ENCODE measurements at regions not wholly inside any gene's neighbourhood (a gene's known extent, or its start where the extent isn't known, plus 50 kb on each side); places are given as distances from the start of the nearest gene placed in this dataset.

- Histone ChIP-seq H3K27me3 (ENCODE audit: insufficient read depth, low read length) (no peaks in the 10 kb centered on the region), H3K79me2 (ENCODE audit: insufficient read depth, low read length) (no peaks in the 10 kb centered on the region), H3K4me3 (ENCODE audit: insufficient read depth, low read length) (no peak overlapping the region), H2AFZ (ENCODE audit: low read length) (no peak overlapping the region), H4K20me1 (ENCODE audit: insufficient read depth, low read length) (no peaks in the 10 kb centered on the region), H3K4me1 (ENCODE audit: insufficient read depth, low read length) (no peaks in the 10 kb centered on the region), H3K27ac (ENCODE audit: low read depth, low read length) (no peak overlapping the region), H3K36me3 (ENCODE audit: insufficient read depth, low read length) (no peaks in the 10 kb centered on the region), H3K4me2 (ENCODE audit: insufficient read depth, low read length) (no peak overlapping the region), H3K9me3 (ENCODE audit: low read depth, low read length) (no peaks in the 10 kb centered on the region)
- TF ChIP-seq, protein P1, sequence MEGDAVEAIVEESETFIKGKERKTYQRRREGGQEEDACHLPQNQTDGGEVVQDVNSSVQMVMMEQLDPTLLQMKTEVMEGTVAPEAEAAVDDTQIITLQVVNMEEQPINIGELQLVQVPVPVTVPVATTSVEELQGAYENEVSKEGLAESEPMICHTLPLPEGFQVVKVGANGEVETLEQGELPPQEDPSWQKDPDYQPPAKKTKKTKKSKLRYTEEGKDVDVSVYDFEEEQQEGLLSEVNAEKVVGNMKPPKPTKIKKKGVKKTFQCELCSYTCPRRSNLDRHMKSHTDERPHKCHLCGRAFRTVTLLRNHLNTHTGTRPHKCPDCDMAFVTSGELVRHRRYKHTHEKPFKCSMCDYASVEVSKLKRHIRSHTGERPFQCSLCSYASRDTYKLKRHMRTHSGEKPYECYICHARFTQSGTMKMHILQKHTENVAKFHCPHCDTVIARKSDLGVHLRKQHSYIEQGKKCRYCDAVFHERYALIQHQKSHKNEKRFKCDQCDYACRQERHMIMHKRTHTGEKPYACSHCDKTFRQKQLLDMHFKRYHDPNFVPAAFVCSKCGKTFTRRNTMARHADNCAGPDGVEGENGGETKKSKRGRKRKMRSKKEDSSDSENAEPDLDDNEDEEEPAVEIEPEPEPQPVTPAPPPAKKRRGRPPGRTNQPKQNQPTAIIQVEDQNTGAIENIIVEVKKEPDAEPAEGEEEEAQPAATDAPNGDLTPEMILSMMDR (IDR thresholded peaks at IDR 0.05; ENCODE audit: extremely low read depth, low read depth, low read length): no peak
- DNase-seq (ENCODE audit: insufficient read length, low spot score, missing footprints): no peak
These were observed 259.7 kb downstream of the RHOU start for GRCh38 chr1:228994676-228995594.

GRCh38 chr1:228996281-228996680, 261.0 kb downstream of the RHOU start:
- DNase-seq (ENCODE audit: insufficient read length, low spot score, missing footprints): no peak
- Histone ChIP-seq H2AFZ (ENCODE audit: low read length) (no peak overlapping the region), H3K27me3 (ENCODE audit: insufficient read depth, low read length) (no peaks in the 10 kb centered on the region), H3K4me3 (ENCODE audit: insufficient read depth, low read length) (no peak overlapping the region), H3K4me2 (ENCODE audit: insufficient read depth, low read length) (no peak overlapping the region), H4K20me1 (ENCODE audit: insufficient read depth, low read length) (no peaks in the 10 kb centered on the region), H3K79me2 (ENCODE audit: insufficient read depth, low read length) (no peaks in the 10 kb centered on the region), H3K27ac (ENCODE audit: low read depth, low read length) (no peak overlapping the region), H3K36me3 (ENCODE audit: insufficient read depth, low read length) (no peaks in the 10 kb centered on the region), H3K4me1 (ENCODE audit: insufficient read depth, low read length) (no peaks in the 10 kb centered on the region), H3K9me3 (ENCODE audit: low read depth, low read length) (no peaks in the 10 kb centered on the region)
- TF ChIP-seq, protein P1 (IDR thresholded peaks at IDR 0.05; ENCODE audit: extremely low read depth, low read depth, low read length): no peak

DNA sequence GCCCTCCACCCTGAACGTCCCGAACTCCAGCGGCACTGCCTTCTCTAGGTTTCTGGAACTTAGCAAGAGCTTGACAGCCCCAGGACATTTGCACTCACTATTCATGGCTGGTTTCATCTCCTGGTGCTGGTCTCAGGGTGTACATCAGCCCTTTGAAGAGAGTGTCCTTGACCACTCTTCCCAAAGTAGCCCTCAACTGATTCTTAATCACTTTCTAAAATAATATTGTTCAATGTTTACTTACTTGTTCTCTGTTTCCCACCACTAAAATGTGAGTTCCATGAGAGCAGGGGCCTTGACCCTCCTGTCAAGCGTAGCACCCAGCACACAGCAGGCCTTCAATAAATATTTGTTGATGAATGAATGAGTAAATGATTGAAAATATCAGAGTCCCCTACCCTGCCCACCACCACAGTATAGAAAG, 262.5 kb downstream of the RHOU start:
- H3K4me2 ChIP-seq (ENCODE audit: insufficient read depth, low read length): no peak overlapping the region
- H3K36me3 ChIP-seq (ENCODE audit: insufficient read depth, low read length): no peaks in the 10 kb centered on the region
- H3K4me1 ChIP-seq (ENCODE audit: insufficient read depth, low read length): no peaks in the 10 kb centered on the region
- no peaks in the 10 kb centered on the region for H4K20me1 ChIP-seq (ENCODE audit: insufficient read depth, low read length)
- no peak overlapping the region for H3K27ac ChIP-seq (ENCODE audit: low read depth, low read length)
- no peaks in the 10 kb centered on the region for H3K79me2 ChIP-seq (ENCODE audit: insufficient read depth, low read length)
- H2AFZ ChIP-seq (ENCODE audit: low read length): no peak overlapping the region
- H3K4me3 ChIP-seq (ENCODE audit: insufficient read depth, low read length): no peak overlapping the region
- H3K9me3 ChIP-seq (ENCODE audit: low read depth, low read length): no peaks in the 10 kb centered on the region
- DNase-seq (ENCODE audit: insufficient read length, low spot score, missing footprints): no peak
- no peaks in the 10 kb centered on the region for H3K27me3 ChIP-seq (ENCODE audit: insufficient read depth, low read length)
- TF ChIP-seq, protein P1 (IDR thresholded peaks at IDR 0.05; ENCODE audit: extremely low read depth, low read depth, low read length): no peak

DNA sequence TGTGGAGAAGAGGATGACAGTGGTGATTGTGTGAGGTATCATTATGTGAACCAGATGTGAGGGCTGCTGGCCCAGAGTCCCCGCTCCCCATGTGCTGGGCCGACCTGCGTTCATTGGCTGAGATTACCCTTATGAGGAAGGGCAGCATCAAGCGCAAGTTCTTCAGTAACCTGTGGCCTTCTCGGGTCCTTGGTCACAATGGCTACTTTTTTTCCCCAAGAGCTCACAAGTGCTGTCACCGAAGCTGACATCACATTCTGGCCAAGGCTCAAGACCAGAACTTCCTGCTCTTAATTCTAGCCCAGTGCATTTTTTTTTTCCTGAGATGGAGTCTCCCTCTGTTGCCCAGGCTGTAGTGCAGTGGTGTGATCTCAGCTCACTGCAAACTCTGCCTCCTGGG, 262.9 kb downstream of the RHOU start:
- Histone ChIP-seq H3K27ac (ENCODE audit: low read depth, low read length) (no peak overlapping the region), H3K4me2 (ENCODE audit: insufficient read depth, low read length) (no peak overlapping the region), H2AFZ (ENCODE audit: low read length) (no peak overlapping the region), H3K36me3 (ENCODE audit: insufficient read depth, low read length) (no peaks in the 10 kb centered on the region), H3K79me2 (ENCODE audit: insufficient read depth, low read length) (no peaks in the 10 kb centered on the region), H3K9me3 (ENCODE audit: low read depth, low read length) (no peaks in the 10 kb centered on the region), H3K4me1 (ENCODE audit: insufficient read depth, low read length) (no peaks in the 10 kb centered on the region), H3K4me3 (ENCODE audit: insufficient read depth, low read length) (no peak overlapping the region), H3K27me3 (ENCODE audit: insufficient read depth, low read length) (no peaks in the 10 kb centered on the region), H4K20me1 (ENCODE audit: insufficient read depth, low read length) (no peaks in the 10 kb centered on the region)
- TF ChIP-seq, protein P1 (IDR thresholded peaks at IDR 0.05; ENCODE audit: extremely low read depth, low read depth, low read length): no peak
- no peak for DNase-seq (ENCODE audit: insufficient read length, low spot score, missing footprints)
